ENCODE measurements at regions not wholly inside any gene's neighbourhood (a gene's known extent, or its start where the extent isn't known, plus 50 kb on each side); places are given as distances from the start of the nearest gene placed in this dataset.

GRCh38 chr3:32620611-32621310 lies 50.1 kb upstream of the DYNC1LI1 start:
- ChIA-PET CTCF (interaction anchor here in 1 of 2 donors (0.6 kb wide), 1 partner anchor 311 kb away, joined by 3 read pairs; no protein-coding TSS in a partner anchor), POLR2A (no interaction called here)
- WGBS (ENCODE audit: insufficient coverage), result 100% methylated on average over 1 of the region's 10 CpGs

More at GRCh38 chr3:32620611-32621310, 50.1 kb upstream of the DYNC1LI1 start:
- no peak overlapping the region for H3K4me3 ChIP-seq (ENCODE audit: control insufficient read depth in 1 of 2, extremely low read depth in 1 of 2, low read length in 1 of 2)
- peaks cover 0 to 2% of the 10 kb centered on the region in 2 experiments for H3K27me3 ChIP-seq (replicated peaks in 1 of 2; ENCODE audit: control insufficient read depth in 2 of 2, extremely low read depth in 1 of 2, insufficient read depth in 2 of 2, low read length in 1 of 2)
- Mint-ChIP-seq H3K4me3 (no peak overlapping the region), H3K9me3 (peaks cover 0 to 23% (median 0%) of the 10 kb centered on the region in 3 donors), H3K27ac (no peak overlapping the region), H3K4me1 (no peaks in the 10 kb centered on the region), H3K36me3 (no peaks in the 10 kb centered on the region), H3K27me3 (peaks cover 2 to 3% of the 10 kb centered on the region in 2 donors)
- no peak overlapping the region for H3K27ac ChIP-seq (ENCODE audit: low read length)
- no peak for DNase-seq
- ATAC-seq (replicated peaks in 1 of 4), result no peak
- H3K9me3 ChIP-seq, result no peaks in the 10 kb centered on the region
- H3K4me1 ChIP-seq (ENCODE audit: control insufficient read depth in 1 of 2, extremely low read depth in 1 of 2, insufficient read depth in 2 of 2, low read length in 2 of 2), result no peaks in the 10 kb centered on the region
- no peaks in the 10 kb centered on the region for H3K36me3 ChIP-seq (ENCODE audit: control insufficient read depth in 2 of 2, extremely low read depth in 1 of 2, insufficient read depth in 1 of 2, low read length in 1 of 2)
